ENCODE measurements at regions not wholly inside any gene's neighbourhood (a gene's known extent, or its start where the extent isn't known, plus 50 kb on each side); places are given as distances from the start of the nearest gene placed in this dataset.

DNA sequence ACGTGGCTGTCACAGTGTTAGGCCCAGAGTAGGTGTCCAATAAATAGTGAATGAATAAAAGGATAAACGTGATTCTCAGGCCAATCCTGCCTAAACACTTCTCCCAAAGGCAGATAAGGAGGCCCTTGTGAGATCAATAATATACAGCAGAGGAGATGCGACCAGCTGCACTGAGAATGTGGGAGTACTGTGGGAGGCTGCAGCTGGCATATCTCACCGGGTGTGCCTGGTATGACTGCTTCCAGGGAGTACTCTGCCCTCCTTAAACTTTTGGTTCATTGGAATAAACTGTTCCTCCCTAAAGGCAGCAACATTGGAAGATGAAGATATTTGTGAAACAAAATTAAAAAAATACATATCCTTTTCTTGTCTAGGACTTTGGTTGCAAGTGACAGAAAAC lies 57.1 kb upstream of the PTPN3 start:
- 38% methylated on average over 4 of the region's 4 CpGs for WGBS (ENCODE audit: missing lambda C conversion rate)
- POLR2A ChIA-PET = no interaction called here
- H3K4me3 ChIP-seq = no peak overlapping the region
- ATAC-seq (no peak), FAIRE-seq (no peak), DNase-seq (ENCODE audit: low read depth in 1 of 2, low spot score in 1 of 2) (no peak)
- no peaks in the 10 kb centered on the region for H3K9me3 ChIP-seq
- no peak overlapping the region for H3K27ac ChIP-seq
- no peak for TF ChIP-seq PHF8 (IDR thresholded peaks at IDR 0.05; ENCODE audit: borderline replicate concordance, low read depth)
- no peak for TF ChIP-seq FOSL2 (IDR thresholded peaks at IDR 0.05)
- no peak for TF ChIP-seq FOSL2 (CRISPR knock-in tag; IDR thresholded peaks at IDR 0.05)
- TF ChIP-seq, protein P1, sequence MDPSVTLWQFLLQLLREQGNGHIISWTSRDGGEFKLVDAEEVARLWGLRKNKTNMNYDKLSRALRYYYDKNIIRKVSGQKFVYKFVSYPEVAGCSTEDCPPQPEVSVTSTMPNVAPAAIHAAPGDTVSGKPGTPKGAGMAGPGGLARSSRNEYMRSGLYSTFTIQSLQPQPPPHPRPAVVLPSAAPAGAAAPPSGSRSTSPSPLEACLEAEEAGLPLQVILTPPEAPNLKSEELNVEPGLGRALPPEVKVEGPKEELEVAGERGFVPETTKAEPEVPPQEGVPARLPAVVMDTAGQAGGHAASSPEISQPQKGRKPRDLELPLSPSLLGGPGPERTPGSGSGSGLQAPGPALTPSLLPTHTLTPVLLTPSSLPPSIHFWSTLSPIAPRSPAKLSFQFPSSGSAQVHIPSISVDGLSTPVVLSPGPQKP (IDR thresholded peaks at IDR 0.05; ENCODE audit: low read depth, low read length) = no peak
- no peak for TF ChIP-seq ZNF302 (CRISPR knock-in tag; IDR thresholded peaks at IDR 0.05)
- no peak for TF ChIP-seq MAFK (IDR thresholded peaks at IDR 0.05; ENCODE audit: partially characterized antibody)
- TF ChIP-seq HOXB13 (CRISPR knock-in tag; IDR thresholded peaks at IDR 0.05; ENCODE audit: low read depth) = no peak
- no peak for TF ChIP-seq ZC3H11A (IDR thresholded peaks at IDR 0.05)
- no peak for TF ChIP-seq EHF (CRISPR knock-in tag; IDR thresholded peaks at IDR 0.05)
- TF ChIP-seq HOXB5 (CRISPR knock-in tag; IDR thresholded peaks at IDR 0.05) = no peak
- no peak for TF ChIP-seq JUNB (IDR thresholded peaks at IDR 0.05)
- TF ChIP-seq, protein P2, sequence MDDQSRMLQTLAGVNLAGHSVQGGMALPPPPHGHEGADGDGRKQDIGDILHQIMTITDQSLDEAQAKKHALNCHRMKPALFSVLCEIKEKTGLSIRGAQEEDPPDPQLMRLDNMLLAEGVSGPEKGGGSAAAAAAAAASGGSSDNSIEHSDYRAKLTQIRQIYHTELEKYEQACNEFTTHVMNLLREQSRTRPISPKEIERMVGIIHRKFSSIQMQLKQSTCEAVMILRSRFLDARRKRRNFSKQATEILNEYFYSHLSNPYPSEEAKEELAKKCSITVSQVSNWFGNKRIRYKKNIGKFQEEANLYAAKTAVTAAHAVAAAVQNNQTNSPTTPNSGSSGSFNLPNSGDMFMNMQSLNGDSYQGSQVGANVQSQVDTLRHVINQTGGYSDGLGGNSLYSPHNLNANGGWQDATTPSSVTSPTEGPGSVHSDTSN (IDR thresholded peaks at IDR 0.05) = no peak
- no peaks in the 10 kb centered on the region for H3K4me1 ChIP-seq
- CTCF ChIA-PET = no interaction called here
- no peak overlapping the region for H3K4me2 ChIP-seq

DNA sequence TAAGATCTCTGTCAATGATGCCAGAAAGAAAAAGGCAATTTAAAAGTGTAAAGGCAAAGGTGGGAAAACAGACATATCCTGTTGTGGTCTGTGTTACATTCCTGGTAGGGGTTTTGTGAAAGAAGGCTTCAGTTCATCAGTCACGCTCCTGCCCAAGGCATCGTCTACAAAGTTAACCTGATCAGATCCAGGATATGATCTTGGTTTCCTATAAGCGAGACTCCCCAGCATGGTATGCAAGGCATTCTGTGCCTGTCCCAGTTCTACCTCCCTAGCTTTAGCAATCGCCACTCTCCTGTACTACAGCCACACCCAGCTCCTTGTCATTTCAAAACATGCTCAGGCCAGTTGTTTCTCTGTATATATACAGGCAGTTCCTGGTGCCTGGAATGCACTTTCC lies 58.0 kb upstream of the PTPN3 start:
- TF ChIP-seq, protein P3, sequence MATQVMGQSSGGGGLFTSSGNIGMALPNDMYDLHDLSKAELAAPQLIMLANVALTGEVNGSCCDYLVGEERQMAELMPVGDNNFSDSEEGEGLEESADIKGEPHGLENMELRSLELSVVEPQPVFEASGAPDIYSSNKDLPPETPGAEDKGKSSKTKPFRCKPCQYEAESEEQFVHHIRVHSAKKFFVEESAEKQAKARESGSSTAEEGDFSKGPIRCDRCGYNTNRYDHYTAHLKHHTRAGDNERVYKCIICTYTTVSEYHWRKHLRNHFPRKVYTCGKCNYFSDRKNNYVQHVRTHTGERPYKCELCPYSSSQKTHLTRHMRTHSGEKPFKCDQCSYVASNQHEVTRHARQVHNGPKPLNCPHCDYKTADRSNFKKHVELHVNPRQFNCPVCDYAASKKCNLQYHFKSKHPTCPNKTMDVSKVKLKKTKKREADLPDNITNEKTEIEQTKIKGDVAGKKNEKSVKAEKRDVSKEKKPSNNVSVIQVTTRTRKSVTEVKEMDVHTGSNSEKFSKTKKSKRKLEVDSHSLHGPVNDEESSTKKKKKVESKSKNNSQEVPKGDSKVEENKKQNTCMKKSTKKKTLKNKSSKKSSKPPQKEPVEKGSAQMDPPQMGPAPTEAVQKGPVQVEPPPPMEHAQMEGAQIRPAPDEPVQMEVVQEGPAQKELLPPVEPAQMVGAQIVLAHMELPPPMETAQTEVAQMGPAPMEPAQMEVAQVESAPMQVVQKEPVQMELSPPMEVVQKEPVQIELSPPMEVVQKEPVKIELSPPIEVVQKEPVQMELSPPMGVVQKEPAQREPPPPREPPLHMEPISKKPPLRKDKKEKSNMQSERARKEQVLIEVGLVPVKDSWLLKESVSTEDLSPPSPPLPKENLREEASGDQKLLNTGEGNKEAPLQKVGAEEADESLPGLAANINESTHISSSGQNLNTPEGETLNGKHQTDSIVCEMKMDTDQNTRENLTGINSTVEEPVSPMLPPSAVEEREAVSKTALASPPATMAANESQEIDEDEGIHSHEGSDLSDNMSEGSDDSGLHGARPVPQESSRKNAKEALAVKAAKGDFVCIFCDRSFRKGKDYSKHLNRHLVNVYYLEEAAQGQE (IDR thresholded peaks at IDR 0.05) = no peak
- TF ChIP-seq FOSL2 (IDR thresholded peaks at IDR 0.05) = no peak
- no peak for TF ChIP-seq FOSL2 (CRISPR knock-in tag; IDR thresholded peaks at IDR 0.05)
- no peak for TF ChIP-seq EHF (CRISPR knock-in tag; IDR thresholded peaks at IDR 0.05)
- no peak for TF ChIP-seq HOXB5 (CRISPR knock-in tag; IDR thresholded peaks at IDR 0.05)
- no peak for TF ChIP-seq POLR2A (IDR thresholded peaks at IDR 0.05; ENCODE audit: low read length)
- no peak for TF ChIP-seq TFCP2L1 (CRISPR knock-in tag; IDR thresholded peaks at IDR 0.05)
- TF ChIP-seq BHLHE40 (IDR thresholded peaks at IDR 0.05; ENCODE audit: low read depth, low read length) = no peak
- no peak for TF ChIP-seq EHMT2 (IDR thresholded peaks at IDR 0.05; ENCODE audit: low read depth)
- TF ChIP-seq, protein P4, sequence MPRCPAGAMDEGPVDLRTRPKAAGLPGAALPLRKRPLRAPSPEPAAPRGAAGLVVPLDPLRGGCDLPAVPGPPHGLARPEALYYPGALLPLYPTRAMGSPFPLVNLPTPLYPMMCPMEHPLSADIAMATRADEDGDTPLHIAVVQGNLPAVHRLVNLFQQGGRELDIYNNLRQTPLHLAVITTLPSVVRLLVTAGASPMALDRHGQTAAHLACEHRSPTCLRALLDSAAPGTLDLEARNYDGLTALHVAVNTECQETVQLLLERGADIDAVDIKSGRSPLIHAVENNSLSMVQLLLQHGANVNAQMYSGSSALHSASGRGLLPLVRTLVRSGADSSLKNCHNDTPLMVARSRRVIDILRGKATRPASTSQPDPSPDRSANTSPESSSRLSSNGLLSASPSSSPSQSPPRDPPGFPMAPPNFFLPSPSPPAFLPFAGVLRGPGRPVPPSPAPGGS (IDR thresholded peaks at IDR 0.05) = no peak
- no peak for TF ChIP-seq CHD4 (IDR thresholded peaks at IDR 0.05; ENCODE audit: borderline replicate concordance)
- no peak for TF ChIP-seq POLR2AphosphoS2 (conservative IDR thresholded peaks at IDR 0.05; ENCODE audit: low read length)
- TF ChIP-seq JUNB (IDR thresholded peaks at IDR 0.05) = no peak
- no peak for TF ChIP-seq NFE2L2 (conservative IDR thresholded peaks at IDR 0.05; ENCODE audit: low read length)
- no peak for TF ChIP-seq CBX2 (IDR thresholded peaks at IDR 0.05; ENCODE audit: borderline replicate concordance, low read depth)
- TF ChIP-seq KDM1A (IDR thresholded peaks at IDR 0.05; ENCODE audit: low read depth) = no peak
- TF ChIP-seq RNF2 (IDR thresholded peaks at IDR 0.05; ENCODE audit: borderline replicate concordance, low read depth) = no peak
- TF ChIP-seq, protein P5, sequence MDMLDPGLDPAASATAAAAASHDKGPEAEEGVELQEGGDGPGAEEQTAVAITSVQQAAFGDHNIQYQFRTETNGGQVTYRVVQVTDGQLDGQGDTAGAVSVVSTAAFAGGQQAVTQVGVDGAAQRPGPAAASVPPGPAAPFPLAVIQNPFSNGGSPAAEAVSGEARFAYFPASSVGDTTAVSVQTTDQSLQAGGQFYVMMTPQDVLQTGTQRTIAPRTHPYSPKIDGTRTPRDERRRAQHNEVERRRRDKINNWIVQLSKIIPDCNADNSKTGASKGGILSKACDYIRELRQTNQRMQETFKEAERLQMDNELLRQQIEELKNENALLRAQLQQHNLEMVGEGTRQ (IDR thresholded peaks at IDR 0.05) = no peak
- no peak overlapping the region for H3K4me2 ChIP-seq
- ATAC-seq (no peak), DNase-seq (ENCODE audit: low read depth in 1 of 2, low spot score in 1 of 2) (no peak), FAIRE-seq (no peak)
- WGBS (ENCODE audit: missing lambda C conversion rate) = 43% methylated on average over 4 of the region's 4 CpGs
- H3K9me3 ChIP-seq = no peaks in the 10 kb centered on the region
- POLR2A ChIA-PET = no interaction called here
- H3K4me1 ChIP-seq = no peaks in the 10 kb centered on the region
- no peak overlapping the region for H3K4me3 ChIP-seq
- H3K27ac ChIP-seq = no peak overlapping the region
- CTCF ChIA-PET = no interaction called here
